GM10266 (cell line): ENCODE measurements at regions not wholly inside any gene's neighbourhood (a gene's known extent, or its start where the extent isn't known, plus 50 kb on each side); places are given as distances from the start of the nearest gene placed in this dataset.

Experiments
- DNase-seq: peaks from one replicate; pipeline ENCODE4 v3.0.0; 2012; ENCODE audit errors: extremely low spot score
- CTCF ChIP-seq: IDR thresholded peaks from 2 replicates; pipeline ENCODE4 v1.5.1; 2012; ENCODE audit warnings: mild to moderate bottlenecking, low read depth; ENCODE audit not compliant: control insufficient read depth, insufficient read depth; ENCODE audit errors: missing control alignments

- DNase-seq = no peak
- TF ChIP-seq CTCF = no peak
Measured at GRCh38 chr5:97745817-97746216, 562.8 kb upstream of the RIOK2 start.

- no peak for TF ChIP-seq CTCF
Measured at GRCh38 chr5:97750576-97750975, 567.5 kb upstream of the RIOK2 start.

GRCh38 chr5:97751540-97751939 lies 568.5 kb upstream of the RIOK2 start:
- DNase-seq = no peak
- TF ChIP-seq CTCF = no peak

More at GRCh38 chr5:97750576-97750975, 567.5 kb upstream of the RIOK2 start:
- DNase-seq = no peak

GRCh38 chr5:97752871-97753270 lies 569.8 kb upstream of the RIOK2 start:
- no peak for TF ChIP-seq CTCF
- DNase-seq = no peak

GRCh38 chr5:97762483-97762882 lies 579.4 kb upstream of the RIOK2 start:
- no peak for TF ChIP-seq CTCF
- DNase-seq = no peak

GRCh38 chr5:97764700-97765099 lies 581.7 kb upstream of the RIOK2 start:
- no peak for DNase-seq
- TF ChIP-seq CTCF = no peak

GRCh38 chr5:97778451-97778850 lies 595.4 kb upstream of the RIOK2 start:
- DNase-seq = no peak
- no peak for TF ChIP-seq CTCF
